ENCODE measurements at regions not wholly inside any gene's neighbourhood (a gene's known extent, or its start where the extent isn't known, plus 50 kb on each side); places are given as distances from the start of the nearest gene placed in this dataset.

DNA sequence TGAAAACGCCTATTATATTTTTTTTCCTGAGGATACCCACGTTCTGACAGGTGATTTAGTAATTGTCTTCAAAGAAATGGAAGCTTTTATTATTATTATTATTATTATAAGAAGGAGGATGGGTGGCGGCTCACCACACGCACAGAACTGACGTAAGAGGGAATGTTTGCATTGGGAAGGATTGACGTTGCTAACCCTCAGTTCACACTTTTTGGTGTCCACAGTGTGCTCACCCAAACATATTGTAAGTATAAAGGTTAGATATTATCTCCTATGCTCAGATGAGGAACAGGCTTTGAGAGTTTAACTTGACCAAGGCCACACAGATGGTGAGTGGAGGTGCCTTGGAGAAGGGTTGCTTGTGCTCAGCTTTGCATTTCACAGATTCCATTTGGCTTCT is 533.5 kb upstream of the TBL1XR1 start:
- DNase-seq (ENCODE audit: insufficient read length, low spot score) (no peak), FAIRE-seq (no peak)
- TF ChIP-seq POLR2A (IDR thresholded peaks at IDR 0.05; ENCODE audit: low read depth, low read length) (no peak), POLR2AphosphoS5 (IDR thresholded peaks at IDR 0.05; ENCODE audit: low read depth, low read length) (no peak), TAF1 (IDR thresholded peaks at IDR 0.05; ENCODE audit: low read depth, low read length) (no peak), POU2F2 (IDR thresholded peaks at IDR 0.05; ENCODE audit: low read depth, low read length) (no peak)

DNA sequence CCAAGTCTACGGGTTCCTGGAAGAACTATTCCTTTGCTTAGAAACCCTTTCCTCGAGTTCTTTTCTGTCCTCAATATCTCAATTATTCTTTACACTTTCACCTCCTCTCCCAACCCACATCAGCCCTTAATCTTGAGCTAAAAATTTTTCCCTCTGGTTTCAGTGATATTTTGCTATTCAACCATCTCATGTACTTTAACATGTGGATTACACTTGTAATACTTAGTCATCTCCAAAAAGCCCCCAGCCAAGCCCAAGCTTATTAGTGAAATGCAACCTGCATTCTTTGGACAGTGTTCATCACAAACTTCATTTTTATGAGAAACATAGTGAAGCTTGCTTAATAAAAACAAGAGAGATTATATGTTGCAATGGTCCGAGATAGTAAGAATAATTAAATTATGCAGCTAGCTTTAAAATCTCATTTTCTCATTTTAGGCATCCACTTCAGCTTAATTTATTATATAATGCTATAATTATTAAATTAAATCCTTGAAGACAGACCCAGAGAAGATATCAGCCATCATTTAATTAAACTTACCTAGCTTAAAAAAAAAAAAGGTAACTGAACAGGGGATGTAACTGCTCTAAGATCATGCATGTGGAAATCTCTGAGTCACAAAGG is 534.5 kb upstream of the TBL1XR1 start:
- DNase-seq (ENCODE audit: insufficient read length, low spot score) = no peak
- TF ChIP-seq SPI1 (IDR thresholded peaks at IDR 0.05; ENCODE audit: low read depth, low read length) (no peak), TAF1 (IDR thresholded peaks at IDR 0.05; ENCODE audit: low read depth, low read length) (no peak), POLR2AphosphoS5 (IDR thresholded peaks at IDR 0.05; ENCODE audit: low read depth, low read length) (no peak), POU2F2 (IDR thresholded peaks at IDR 0.05; ENCODE audit: low read depth, low read length) (no peak), POLR2A (IDR thresholded peaks at IDR 0.05; ENCODE audit: low read depth, low read length) (no peak), PAX5 (IDR thresholded peaks at IDR 0.05; ENCODE audit: insufficient read depth, low read length, severe bottlenecking) (no peak)
- FAIRE-seq = no peak

DNA sequence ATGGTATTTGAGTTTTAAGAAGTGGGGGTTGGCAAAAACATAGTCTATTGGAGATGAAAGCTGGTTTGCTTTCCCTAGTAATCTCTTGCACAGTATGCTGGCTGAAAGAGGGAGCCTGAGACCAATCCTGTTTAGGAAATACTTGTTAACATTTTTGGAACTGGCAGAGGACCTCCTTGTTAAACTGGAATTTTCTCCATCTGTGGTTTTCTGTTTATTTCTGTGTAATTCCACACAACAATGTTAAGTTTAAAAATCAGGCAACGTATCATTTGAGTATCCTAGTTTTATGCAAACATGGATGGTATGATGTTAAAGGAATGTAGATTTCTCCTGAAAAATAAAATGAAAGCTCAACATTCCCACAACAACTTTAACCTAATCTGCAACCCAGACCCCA is 536.0 kb upstream of the TBL1XR1 start:
- DNase-seq (ENCODE audit: insufficient read length, low spot score) (no peak), FAIRE-seq (no peak)
- TF ChIP-seq POLR2AphosphoS5 (IDR thresholded peaks at IDR 0.05; ENCODE audit: low read depth, low read length) (no peak), POLR2A (IDR thresholded peaks at IDR 0.05; ENCODE audit: low read depth, low read length) (no peak), TAF1 (IDR thresholded peaks at IDR 0.05; ENCODE audit: low read depth, low read length) (no peak), PAX5 (IDR thresholded peaks at IDR 0.05; ENCODE audit: insufficient read depth, low read length, severe bottlenecking) (no peak), POU2F2 (IDR thresholded peaks at IDR 0.05; ENCODE audit: low read depth, low read length) (no peak), SPI1 (IDR thresholded peaks at IDR 0.05; ENCODE audit: low read depth, low read length) (no peak)

DNA sequence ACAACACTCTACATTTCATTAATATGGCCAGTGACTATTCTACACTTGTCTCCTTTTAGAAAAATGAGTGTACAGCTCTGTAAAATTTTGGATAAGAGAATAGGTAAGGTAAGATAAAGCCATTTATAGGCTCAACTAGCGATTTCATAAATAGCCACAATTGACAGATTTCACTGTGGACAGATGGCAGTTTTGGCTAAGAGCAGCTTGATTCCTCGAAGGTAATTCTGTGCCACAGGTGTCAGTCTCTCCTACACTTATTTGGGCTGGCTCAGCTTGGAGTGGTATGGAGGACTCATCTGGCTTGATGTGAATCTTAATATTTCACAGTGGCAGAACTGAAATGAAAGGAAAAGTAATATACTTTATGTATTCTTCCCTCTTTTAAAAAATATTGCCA is 536.7 kb upstream of the TBL1XR1 start:
- FAIRE-seq = no peak

DNA sequence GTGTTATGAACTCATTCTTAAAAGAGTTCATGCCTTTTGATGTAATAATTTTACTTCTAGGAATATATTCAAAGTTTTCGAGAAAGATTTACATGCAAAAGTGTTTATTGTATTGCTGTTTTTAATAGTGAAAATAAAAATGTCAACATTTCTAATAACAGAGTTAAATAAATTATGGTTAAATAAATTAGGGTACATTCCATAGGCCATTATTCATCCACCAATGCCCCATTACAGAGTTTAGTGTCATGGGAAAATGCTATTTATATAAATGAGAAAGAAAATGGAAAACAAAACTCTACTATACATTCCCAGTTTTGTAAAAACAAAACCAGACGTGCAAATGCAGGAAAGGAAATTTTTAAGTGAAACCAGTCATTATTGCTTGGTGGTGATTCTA is 538.1 kb upstream of the TBL1XR1 start:
- FAIRE-seq (no peak), DNase-seq (ENCODE audit: insufficient read length, low spot score) (no peak)
- TF ChIP-seq TAF1 (IDR thresholded peaks at IDR 0.05; ENCODE audit: low read depth, low read length) = no peak
- TF ChIP-seq POLR2A (IDR thresholded peaks at IDR 0.05; ENCODE audit: low read depth, low read length) = no peak
- TF ChIP-seq SPI1 (IDR thresholded peaks at IDR 0.05; ENCODE audit: low read depth, low read length) = no peak
- TF ChIP-seq POU2F2 (IDR thresholded peaks at IDR 0.05; ENCODE audit: low read depth, low read length) = no peak
- TF ChIP-seq PAX5 (IDR thresholded peaks at IDR 0.05; ENCODE audit: insufficient read depth, low read length, severe bottlenecking) = no peak
- no peak for TF ChIP-seq POLR2AphosphoS5 (IDR thresholded peaks at IDR 0.05; ENCODE audit: low read depth, low read length)

More for the DNA sequence above, 536.7 kb upstream of the TBL1XR1 start:
- no peak for DNase-seq (ENCODE audit: insufficient read length, low spot score)
- TF ChIP-seq PAX5 (IDR thresholded peaks at IDR 0.05; ENCODE audit: insufficient read depth, low read length, severe bottlenecking) = no peak
- no peak for TF ChIP-seq POU2F2 (IDR thresholded peaks at IDR 0.05; ENCODE audit: low read depth, low read length)
- TF ChIP-seq POLR2A (IDR thresholded peaks at IDR 0.05; ENCODE audit: low read depth, low read length) = no peak
- TF ChIP-seq POLR2AphosphoS5 (IDR thresholded peaks at IDR 0.05; ENCODE audit: low read depth, low read length) = no peak
- no peak for TF ChIP-seq TAF1 (IDR thresholded peaks at IDR 0.05; ENCODE audit: low read depth, low read length)
- TF ChIP-seq SPI1 (IDR thresholded peaks at IDR 0.05; ENCODE audit: low read depth, low read length) = no peak

DNA sequence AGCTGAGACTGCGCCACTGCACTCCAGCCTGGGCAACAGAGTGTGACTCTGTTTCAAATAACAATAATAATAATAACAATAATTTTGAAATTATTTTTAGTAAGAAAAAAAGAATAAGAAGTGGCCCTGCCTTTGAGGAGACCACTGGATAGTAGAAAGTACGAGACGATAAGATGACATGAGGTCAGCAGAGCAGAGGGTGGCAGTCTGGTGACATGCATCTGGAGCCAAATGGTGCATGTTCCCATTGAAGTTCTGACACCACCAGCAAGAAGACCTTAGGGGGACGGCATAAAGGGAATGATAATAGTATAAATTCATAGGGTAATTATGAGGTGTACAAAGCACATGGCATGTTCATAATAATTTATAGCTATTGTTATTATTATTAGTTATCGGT is 542.2 kb upstream of the TBL1XR1 start:
- no peak for TF ChIP-seq POLR2A (IDR thresholded peaks at IDR 0.05; ENCODE audit: low read depth, low read length)
- no peak for TF ChIP-seq PAX5 (IDR thresholded peaks at IDR 0.05; ENCODE audit: insufficient read depth, low read length, severe bottlenecking)
- no peak for TF ChIP-seq POLR2AphosphoS5 (IDR thresholded peaks at IDR 0.05; ENCODE audit: low read depth, low read length)
- no peak for TF ChIP-seq SPI1 (IDR thresholded peaks at IDR 0.05; ENCODE audit: low read depth, low read length)
- no peak for TF ChIP-seq POU2F2 (IDR thresholded peaks at IDR 0.05; ENCODE audit: low read depth, low read length)
- TF ChIP-seq TAF1 (IDR thresholded peaks at IDR 0.05; ENCODE audit: low read depth, low read length) = no peak
- DNase-seq (ENCODE audit: insufficient read length, low spot score) = no peak
- no peak for FAIRE-seq

DNA sequence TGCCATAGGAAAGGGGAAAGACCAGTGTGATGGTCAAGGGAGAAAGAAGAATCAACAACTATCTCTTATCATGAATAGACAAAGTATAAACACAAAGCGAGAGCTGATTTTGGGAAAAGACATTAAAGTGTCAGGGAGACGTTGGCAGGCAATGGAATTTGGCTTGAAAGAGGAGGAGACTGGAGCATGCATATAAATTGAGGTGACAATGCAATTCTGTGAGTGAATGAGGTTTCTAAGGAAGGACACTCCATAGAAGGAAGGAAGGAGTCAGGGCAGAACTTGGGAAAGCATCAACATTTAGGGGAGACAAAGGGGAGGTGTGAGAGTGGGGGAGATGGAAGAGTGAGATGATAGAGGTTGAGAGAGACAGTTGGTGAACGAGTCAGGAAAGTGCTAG is 543.0 kb upstream of the TBL1XR1 start:
- DNase-seq (ENCODE audit: insufficient read length, low spot score) = no peak
- TF ChIP-seq POLR2A (IDR thresholded peaks at IDR 0.05; ENCODE audit: low read depth, low read length) (no peak), POU2F2 (IDR thresholded peaks at IDR 0.05; ENCODE audit: low read depth, low read length) (no peak), SPI1 (IDR thresholded peaks at IDR 0.05; ENCODE audit: low read depth, low read length) (no peak), PAX5 (IDR thresholded peaks at IDR 0.05; ENCODE audit: insufficient read depth, low read length, severe bottlenecking) (no peak), POLR2AphosphoS5 (IDR thresholded peaks at IDR 0.05; ENCODE audit: low read depth, low read length) (no peak)
- no peak for FAIRE-seq

DNA sequence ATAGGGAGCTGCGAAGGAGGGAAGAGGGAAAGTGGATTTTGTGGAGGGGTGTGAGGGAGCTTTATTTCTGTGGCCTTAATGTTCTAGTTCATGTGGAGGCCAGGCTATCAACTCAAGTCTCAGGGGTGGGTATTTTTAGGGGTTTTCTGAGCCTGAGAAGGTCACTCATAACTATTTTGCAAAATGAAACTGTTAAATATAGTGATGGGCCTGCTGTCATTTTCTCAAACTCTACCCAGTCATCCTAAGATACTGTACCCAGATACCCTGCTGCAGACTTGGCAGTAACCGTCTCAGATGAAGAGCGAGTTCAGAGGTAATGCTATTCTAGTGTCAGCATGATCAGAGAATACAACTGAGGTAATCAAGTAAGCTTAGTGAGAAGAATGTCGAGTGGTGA is 545.0 kb upstream of the TBL1XR1 start:
- DNase-seq (ENCODE audit: insufficient read length, low spot score) (no peak), FAIRE-seq (no peak)
- no peak for TF ChIP-seq SPI1 (IDR thresholded peaks at IDR 0.05; ENCODE audit: low read depth, low read length)
- TF ChIP-seq TAF1 (IDR thresholded peaks at IDR 0.05; ENCODE audit: low read depth, low read length) = no peak
- no peak for TF ChIP-seq POU2F2 (IDR thresholded peaks at IDR 0.05; ENCODE audit: low read depth, low read length)
- no peak for TF ChIP-seq POLR2AphosphoS5 (IDR thresholded peaks at IDR 0.05; ENCODE audit: low read depth, low read length)
- no peak for TF ChIP-seq POLR2A (IDR thresholded peaks at IDR 0.05; ENCODE audit: low read depth, low read length)
- no peak for TF ChIP-seq PAX5 (IDR thresholded peaks at IDR 0.05; ENCODE audit: insufficient read depth, low read length, severe bottlenecking)

DNA sequence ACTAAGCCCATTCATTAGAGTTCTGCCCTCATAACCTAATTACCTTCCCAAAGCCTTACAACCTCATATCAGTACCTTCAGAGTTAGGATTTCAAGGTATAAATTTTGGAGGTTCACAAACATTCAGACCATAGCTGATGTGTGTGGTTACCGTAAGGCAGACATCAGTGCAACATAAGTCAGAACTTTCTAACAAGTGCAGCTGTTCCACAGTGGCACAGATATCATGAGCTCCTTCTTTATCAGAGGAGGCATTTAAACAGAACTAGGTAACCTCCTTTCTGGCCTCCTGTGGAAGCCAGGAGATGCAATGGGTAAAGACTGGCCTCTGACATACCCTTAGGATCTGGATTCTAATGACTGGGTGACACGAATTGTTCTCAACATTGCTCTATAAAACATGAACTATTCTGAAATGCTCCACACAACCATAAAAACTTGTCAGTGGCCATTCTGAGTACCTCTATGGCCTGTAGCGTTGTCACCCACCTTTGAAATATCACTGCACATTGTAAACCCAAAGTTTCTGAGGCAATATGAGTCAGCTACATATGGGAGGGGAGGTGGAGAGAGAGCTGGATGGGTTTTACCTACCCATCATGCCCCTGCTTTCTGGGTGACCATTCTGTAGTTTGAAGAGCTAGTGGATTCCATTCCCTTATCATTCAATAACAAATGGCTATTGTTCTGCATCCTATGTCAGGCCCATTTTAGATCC is 546.0 kb upstream of the TBL1XR1 start:
- no peak for FAIRE-seq
- TF ChIP-seq TAF1 (IDR thresholded peaks at IDR 0.05; ENCODE audit: low read depth, low read length) = no peak
- TF ChIP-seq POU2F2 (IDR thresholded peaks at IDR 0.05; ENCODE audit: low read depth, low read length) = no peak
- no peak for TF ChIP-seq SPI1 (IDR thresholded peaks at IDR 0.05; ENCODE audit: low read depth, low read length)
- no peak for TF ChIP-seq POLR2A (IDR thresholded peaks at IDR 0.05; ENCODE audit: low read depth, low read length)
- no peak for TF ChIP-seq POLR2AphosphoS5 (IDR thresholded peaks at IDR 0.05; ENCODE audit: low read depth, low read length)
- TF ChIP-seq PAX5 (IDR thresholded peaks at IDR 0.05; ENCODE audit: insufficient read depth, low read length, severe bottlenecking) = no peak

More for the DNA sequence above, 546.0 kb upstream of the TBL1XR1 start:
- DNase-seq (ENCODE audit: insufficient read length, low spot score) = no peak

All from GM12891 (cell line).